Kidney tubule cell (primary cell): ENCODE measurements at regions not wholly inside any gene's neighbourhood (a gene's known extent, or its start where the extent isn't known, plus 50 kb on each side); places are given as distances from the start of the nearest gene placed in this dataset.

Source experiments
- DNase-seq: peaks from one replicate; pipeline ENCODE4 v3.0.0-alpha.2; 2018; ENCODE audit warnings: low spot score

- peak; percentile 28 for DNase-seq
Observed at GRCh38 chr6:169997187-169997929, 245.9 kb downstream of the ERMARD start.

GRCh38 chr6:169996378-169997051 lies 245.1 kb downstream of the ERMARD start:
- no peak for DNase-seq

GRCh38 chr6:169994739-169995138 lies 243.3 kb downstream of the ERMARD start:
- no peak for DNase-seq

- no peak for DNase-seq
Observed at GRCh38 chr6:169993861-169994481, 242.5 kb downstream of the ERMARD start.

- no peak for DNase-seq
Observed at GRCh38 chr6:169991913-169992312, 240.5 kb downstream of the ERMARD start.

- DNase-seq = no peak
Observed at GRCh38 chr6:169991031-169991390, 239.6 kb downstream of the ERMARD start.

- DNase-seq = no peak
Observed at GRCh38 chr6:169990095-169991030, 238.9 kb downstream of the ERMARD start.

- no peak for DNase-seq
Observed at GRCh38 chr6:169989594-169989993, 238.2 kb downstream of the ERMARD start.

GRCh38 chr6:169988769-169989550 lies 237.5 kb downstream of the ERMARD start:
- DNase-seq = no peak

GRCh38 chr6:169986848-169987498 lies 235.6 kb downstream of the ERMARD start:
- no peak for DNase-seq

GRCh38 chr6:169986171-169986847 lies 234.9 kb downstream of the ERMARD start:
- DNase-seq = no peak

GRCh38 chr6:169985121-169986015 lies 233.9 kb downstream of the ERMARD start:
- DNase-seq = no peak

- no peak for DNase-seq
Observed at GRCh38 chr6:169984181-169985120, 233.0 kb downstream of the ERMARD start.

- no peak for DNase-seq
Observed at GRCh38 chr6:169983651-169984050, 232.2 kb downstream of the ERMARD start.

GRCh38 chr6:169982461-169983386 lies 231.3 kb downstream of the ERMARD start:
- DNase-seq = no peak

- DNase-seq = no peak
Observed at GRCh38 chr6:169981969-169982368, 230.5 kb downstream of the ERMARD start.

- DNase-seq = no peak
Observed at GRCh38 chr6:169981568-169981967, 230.1 kb downstream of the ERMARD start.
